ENCODE measurements at regions not wholly inside any gene's neighbourhood (a gene's known extent, or its start where the extent isn't known, plus 50 kb on each side); places are given as distances from the start of the nearest gene placed in this dataset.
"Not testable (repeated sequence)": the region's sequence is repeated elsewhere in the genome, so short reads cannot be mapped to it uniquely, and the experiment has no call there.

- H3K4me3 ChIP-seq (replicated peaks; ENCODE audit: low read depth, low read length): no peak overlapping the region
- no peak for DNase-seq (ENCODE audit: low read depth)
- no peak for TF ChIP-seq CTCF (IDR thresholded peaks at IDR 0.05; ENCODE audit: low read length, missing control alignments)
Measured at GRCh38 chr11:79617561-79617960, 176.7 kb upstream of the TENM4 start.

- no peak for TF ChIP-seq CTCF (IDR thresholded peaks at IDR 0.05; ENCODE audit: low read length, missing control alignments)
- DNase-seq (ENCODE audit: low read depth): no peak
Measured at GRCh38 chr11:79616392-79616851, 175.6 kb upstream of the TENM4 start.

GRCh38 chr11:79615425-79615824 lies 174.6 kb upstream of the TENM4 start:
- no peak for DNase-seq (ENCODE audit: low read depth)
- no peak for TF ChIP-seq CTCF (IDR thresholded peaks at IDR 0.05; ENCODE audit: low read length, missing control alignments)
- H3K4me3 ChIP-seq (replicated peaks; ENCODE audit: low read depth, low read length): no peak overlapping the region

More at GRCh38 chr11:79616392-79616851, 175.6 kb upstream of the TENM4 start:
- no peak overlapping the region for H3K4me3 ChIP-seq (replicated peaks; ENCODE audit: low read depth, low read length)

GRCh38 chr11:79610678-79611077 lies 169.8 kb upstream of the TENM4 start:
- DNase-seq (ENCODE audit: low read depth): no peak
- TF ChIP-seq CTCF (IDR thresholded peaks at IDR 0.05; ENCODE audit: low read length, missing control alignments): no peak
- no peak overlapping the region for H3K4me3 ChIP-seq (replicated peaks; ENCODE audit: low read depth, low read length)

GRCh38 chr11:79610139-79610538 lies 169.3 kb upstream of the TENM4 start:
- no peak for DNase-seq (ENCODE audit: low read depth)
- H3K4me3 ChIP-seq (replicated peaks; ENCODE audit: low read depth, low read length): no peak overlapping the region
- no peak for TF ChIP-seq CTCF (IDR thresholded peaks at IDR 0.05; ENCODE audit: low read length, missing control alignments)

- no peak overlapping the region for H3K4me3 ChIP-seq (replicated peaks; ENCODE audit: low read depth, low read length)
- TF ChIP-seq CTCF (IDR thresholded peaks at IDR 0.05; ENCODE audit: low read length, missing control alignments): no peak
- DNase-seq (ENCODE audit: low read depth): no peak
Measured at GRCh38 chr11:79609511-79609910, 168.7 kb upstream of the TENM4 start.

GRCh38 chr11:79606461-79606860 lies 165.6 kb upstream of the TENM4 start:
- not testable (repeated sequence) for DNase-seq (ENCODE audit: low read depth); H3K4me3 ChIP-seq (replicated peaks; ENCODE audit: low read depth, low read length)
